CD14-positive monocyte (primary cell): ENCODE measurements at regions not wholly inside any gene's neighbourhood (a gene's known extent, or its start where the extent isn't known, plus 50 kb on each side); places are given as distances from the start of the nearest gene placed in this dataset.

Source experiments
- DNase-seq, 3 donors: peaks; one replicate each; pipeline ENCODE4 v3.0.0-alpha.2; 2011 to 2022
- H2AFZ ChIP-seq: 2 replicates; pipeline ENCODE4 v1.6.0; 2012; ENCODE audit warnings: mild to moderate bottlenecking, low read depth, low read length, inconsistent platforms; ENCODE audit not compliant: insufficient read depth, poor library complexity, severe bottlenecking
- H3K27ac ChIP-seq, 2 donors: 1 replicate in 1 of 2; 2 replicates in 1 of 2; pipeline ENCODE4 v1.5.1; 2012 to 2013; ENCODE audit warnings: low read length in 2 of 2, control low read depth in 1 of 2, inconsistent platforms in 1 of 2, low read depth in 1 of 2, mild to moderate bottlenecking in 1 of 2
- H3K27me3 ChIP-seq, 2 donors: one replicate each; pipeline versions ENCODE4 v1.6.0 to v1.6.1; 2011 to 2013; ENCODE audit warnings: low read length in 2 of 2; ENCODE audit not compliant: control insufficient read depth in 2 of 2, insufficient read depth in 2 of 2
- H3K36me3 ChIP-seq, 2 donors: replicated peaks in 1 of 2; 1 replicate in 1 of 2; 2 replicates in 1 of 2; pipeline versions ENCODE4 v1.5.1 to v1.6.1; 2012 to 2013; ENCODE audit warnings: low read length in 2 of 2, control low read depth in 1 of 2, inconsistent platforms in 1 of 2, mild to moderate bottlenecking in 1 of 2; ENCODE audit not compliant: insufficient read depth in 2 of 2, control insufficient read depth in 1 of 2
- H3K4me1 ChIP-seq, 2 donors: 1 replicate in 1 of 2; 2 replicates in 1 of 2; pipeline versions ENCODE4 v1.5.1 to v1.6.1; 2012 to 2013; ENCODE audit warnings: low read length in 2 of 2, control low read depth in 1 of 2, inconsistent platforms in 1 of 2, mild to moderate bottlenecking in 1 of 2, moderate library complexity in 1 of 2; ENCODE audit not compliant: insufficient read depth in 2 of 2, control insufficient read depth in 1 of 2
- H3K4me2 ChIP-seq: replicated peaks from 2 replicates; pipeline ENCODE3; 2012; ENCODE audit warnings: low read length, moderate library complexity, mild to moderate bottlenecking; ENCODE audit not compliant: poor library complexity, severe bottlenecking; ENCODE audit errors: extremely low read depth
- H3K4me3 ChIP-seq, 3 experiments: fragments of 200-600 bp in 1 of 3; sonication (generic) in 1 of 3; replicated peaks in 1 of 3; 1 replicate in 2 of 3; 2 replicates in 1 of 3; pipeline ENCODE4 v1.5.1; 2011 to 2013; ENCODE audit warnings: low read length in 3 of 3, mild to moderate bottlenecking in 3 of 3, control low read depth in 2 of 3, low read depth in 2 of 3, inconsistent platforms in 1 of 3, moderate library complexity in 1 of 3
- H3K79me2 ChIP-seq: 2 replicates; pipeline ENCODE4 v1.6.0; 2012; ENCODE audit warnings: mild to moderate bottlenecking, control low read depth, inconsistent platforms, low read length, moderate library complexity; ENCODE audit not compliant: insufficient read depth
- H3K9ac ChIP-seq: 2 replicates; pipeline ENCODE4 v1.6.0; 2017; ENCODE audit warnings: low read length, mild to moderate bottlenecking; ENCODE audit not compliant: insufficient read depth, poor library complexity, severe bottlenecking
- H3K9me3 ChIP-seq, 2 donors: replicated peaks in 1 of 2; 1 replicate in 1 of 2; 2 replicates in 1 of 2; pipeline versions ENCODE4 v1.5.1 to v1.6.1; 2012 to 2013; ENCODE audit warnings: low read length in 2 of 2, control low read depth in 1 of 2; ENCODE audit not compliant: control insufficient read depth in 1 of 2, insufficient read depth in 1 of 2
- H4K20me1 ChIP-seq: 2 replicates; pipeline ENCODE4 v1.6.0; 2012; ENCODE audit warnings: mild to moderate bottlenecking, low read length, control low read depth, moderate library complexity; ENCODE audit not compliant: insufficient read depth
- H3K27ac Mint-ChIP-seq, 7 donors: one replicate each; pipeline ENCODE4 v1.8.0; 2020; ENCODE audit warnings: mild to moderate bottlenecking in 7 of 7, mixed read lengths in 7 of 7, moderate library complexity in 6 of 7, inconsistent platforms in 2 of 7
- H3K27me3 Mint-ChIP-seq, 3 donors: one replicate each; pipeline ENCODE4 v1.8.0; 2021 to 2022; ENCODE audit warnings: low read depth in 3 of 3, mild to moderate bottlenecking in 3 of 3, mixed read lengths in 3 of 3, moderate library complexity in 3 of 3, inconsistent platforms in 1 of 3
- H3K36me3 Mint-ChIP-seq, 2 donors: one replicate each; pipeline ENCODE4 v1.8.0; 2020; ENCODE audit warnings: mixed read lengths in 2 of 2, inconsistent platforms in 1 of 2, mild to moderate bottlenecking in 1 of 2
- H3K4me1 Mint-ChIP-seq: one replicate; pipeline ENCODE4 v1.8.0; 2020; ENCODE audit warnings: mild to moderate bottlenecking, mixed read lengths
- H3K4me3 Mint-ChIP-seq, 2 donors: one replicate each; pipeline ENCODE4 v1.8.0; 2020; ENCODE audit warnings: mild to moderate bottlenecking in 2 of 2, mixed read lengths in 2 of 2, moderate library complexity in 1 of 2
- H3K9me3 Mint-ChIP-seq, 7 donors: one replicate each; pipeline ENCODE4 v1.8.0; 2020 to 2022; ENCODE audit warnings: mixed read lengths in 7 of 7, mild to moderate bottlenecking in 6 of 7, moderate library complexity in 6 of 7, inconsistent platforms in 2 of 7
- WGBS: methylation state at CpG from one replicate; pipeline ENCODE4 v1.1.5; 2013; ENCODE audit warnings: missing lambda C conversion rate; ENCODE audit not compliant: insufficient coverage; 5-methylcytosine and 5-hydroxymethylcytosine counted together
- intact Hi-C, 2 donors: fragments of 100-400 bp; cut with micrococcal nuclease; formaldehyde crosslinking; loops; one replicate each; pipeline versions ENCODE4 v1.15.0 to v1.15.1; 2023
- TF ChIP-seq, protein P1 (sequence below): fragments of 200-600 bp; IDR thresholded peaks from one replicate; pipeline ENCODE4 v1.8.0; 2022; ENCODE audit warnings: antibody characterized with exemption, mild to moderate bottlenecking

DNA sequence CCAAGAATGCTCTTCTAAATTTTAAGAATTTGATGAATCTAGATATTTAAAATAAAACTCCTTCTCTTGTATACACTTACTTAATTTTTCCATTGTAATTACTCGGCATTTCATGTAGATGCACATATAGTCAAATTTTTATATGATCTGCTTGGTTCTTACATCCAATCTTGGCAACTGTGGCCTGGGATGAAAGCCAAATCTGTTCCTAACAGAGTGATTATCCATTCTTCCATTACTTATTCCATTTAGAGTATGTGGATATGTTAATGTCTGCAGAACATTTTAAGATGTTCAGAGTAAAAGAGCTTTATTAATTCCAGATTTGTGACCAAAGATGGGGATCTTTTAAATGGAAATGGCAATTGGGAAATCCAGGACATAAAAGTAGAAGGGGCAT lies 144.1 kb upstream of the PDE7B start:
- H3K4me3 Mint-ChIP-seq, result no peak overlapping the region
- H3K4me1 Mint-ChIP-seq, result peaks cover 17% of the 10 kb centered on the region
- no peak overlapping the region for H3K27ac ChIP-seq
- no peak overlapping the region for H3K4me3 ChIP-seq
- peaks cover 0 to 1% (median 0%) of the 10 kb centered on the region in 3 donors for H3K27me3 Mint-ChIP-seq
- TF ChIP-seq, protein P1, sequence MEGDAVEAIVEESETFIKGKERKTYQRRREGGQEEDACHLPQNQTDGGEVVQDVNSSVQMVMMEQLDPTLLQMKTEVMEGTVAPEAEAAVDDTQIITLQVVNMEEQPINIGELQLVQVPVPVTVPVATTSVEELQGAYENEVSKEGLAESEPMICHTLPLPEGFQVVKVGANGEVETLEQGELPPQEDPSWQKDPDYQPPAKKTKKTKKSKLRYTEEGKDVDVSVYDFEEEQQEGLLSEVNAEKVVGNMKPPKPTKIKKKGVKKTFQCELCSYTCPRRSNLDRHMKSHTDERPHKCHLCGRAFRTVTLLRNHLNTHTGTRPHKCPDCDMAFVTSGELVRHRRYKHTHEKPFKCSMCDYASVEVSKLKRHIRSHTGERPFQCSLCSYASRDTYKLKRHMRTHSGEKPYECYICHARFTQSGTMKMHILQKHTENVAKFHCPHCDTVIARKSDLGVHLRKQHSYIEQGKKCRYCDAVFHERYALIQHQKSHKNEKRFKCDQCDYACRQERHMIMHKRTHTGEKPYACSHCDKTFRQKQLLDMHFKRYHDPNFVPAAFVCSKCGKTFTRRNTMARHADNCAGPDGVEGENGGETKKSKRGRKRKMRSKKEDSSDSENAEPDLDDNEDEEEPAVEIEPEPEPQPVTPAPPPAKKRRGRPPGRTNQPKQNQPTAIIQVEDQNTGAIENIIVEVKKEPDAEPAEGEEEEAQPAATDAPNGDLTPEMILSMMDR, result no peak
- no peak for DNase-seq
- H3K27ac Mint-ChIP-seq, result no peak overlapping the region
- peaks cover 0 to 6% (median 0%) of the 10 kb centered on the region in 7 donors for H3K9me3 Mint-ChIP-seq
- H2AFZ ChIP-seq, result no peak overlapping the region
- intact Hi-C loops, result no loop called here
- H3K36me3 ChIP-seq, result no peaks in the 10 kb centered on the region
- no peaks in the 10 kb centered on the region for H3K79me2 ChIP-seq
- H3K4me1 ChIP-seq, result peaks cover 13% of the 10 kb centered on the region in 2 donors
- H3K27me3 ChIP-seq, result no peaks in the 10 kb centered on the region
- H4K20me1 ChIP-seq, result no peaks in the 10 kb centered on the region
- H3K9ac ChIP-seq, result no peak overlapping the region
- no peaks in the 10 kb centered on the region for H3K9me3 ChIP-seq
- no peak overlapping the region for H3K4me2 ChIP-seq
- WGBS, result no CpG with 5 or more reads among the region's 1 CpG
- H3K36me3 Mint-ChIP-seq, result no peaks in the 10 kb centered on the region

DNA sequence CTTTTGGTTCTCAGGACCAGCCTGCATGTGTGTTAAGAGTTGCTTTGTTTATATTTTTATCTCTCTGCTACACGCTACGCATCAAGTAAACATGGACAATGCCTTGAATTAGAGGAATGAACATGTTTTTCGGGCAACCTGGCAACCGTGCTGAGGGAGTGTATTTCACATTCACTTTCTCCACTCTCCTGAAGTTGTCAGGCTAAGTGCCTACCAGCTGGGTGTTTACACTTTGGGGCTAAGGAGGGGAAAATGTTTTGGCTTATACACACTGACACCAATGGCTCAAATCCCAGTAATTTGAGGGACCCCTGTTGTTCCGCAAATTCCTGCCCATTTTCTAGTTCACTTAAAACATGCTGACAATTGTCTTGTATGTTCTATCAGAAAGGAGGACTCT lies 141.5 kb upstream of the PDE7B start:
- Histone ChIP-seq H3K79me2 (no peaks in the 10 kb centered on the region), H3K27ac (no peak overlapping the region)
- H3K9me3 Mint-ChIP-seq, result peaks cover 0 to 3% (median 0%) of the 10 kb centered on the region in 7 donors

More for the DNA sequence above, 141.5 kb upstream of the PDE7B start:
- Histone ChIP-seq H3K4me1 (no peaks in the 10 kb centered on the region), H3K4me3 (no peak overlapping the region), H3K9me3 (no peaks in the 10 kb centered on the region), H3K36me3 (no peaks in the 10 kb centered on the region), H3K27me3 (no peaks in the 10 kb centered on the region), H2AFZ (no peak overlapping the region), H3K4me2 (no peak overlapping the region), H4K20me1 (no peaks in the 10 kb centered on the region), H3K9ac (no peak overlapping the region)
- peaks cover 0 to 1% (median 0%) of the 10 kb centered on the region in 3 donors for H3K27me3 Mint-ChIP-seq
- intact Hi-C loops, result no loop called here
- no CpG with 5 or more reads among the region's 5 CpGs for WGBS
- no peaks in the 10 kb centered on the region for H3K4me1 Mint-ChIP-seq
- no peak for DNase-seq
- TF ChIP-seq, protein P1, result no peak
- H3K36me3 Mint-ChIP-seq, result no peaks in the 10 kb centered on the region
- H3K27ac Mint-ChIP-seq, result no peak overlapping the region
- no peak overlapping the region for H3K4me3 Mint-ChIP-seq
